ENCODE measurements at regions not wholly inside any gene's neighbourhood (a gene's known extent, or its start where the extent isn't known, plus 50 kb on each side); places are given as distances from the start of the nearest gene placed in this dataset.

GRCh38 chr4:141395919-141396318 lies 175.2 kb downstream of the ZNF330 start:
- no peaks in the 10 kb centered on the region for H3K36me3 ChIP-seq
- no peak for TF ChIP-seq POLR2A (IDR thresholded peaks at IDR 0.05)
- no peak for TF ChIP-seq EP300 (IDR thresholded peaks at IDR 0.05; ENCODE audit: low read depth)
- TF ChIP-seq POLR2AphosphoS5 (IDR thresholded peaks at IDR 0.05): no peak
- TF ChIP-seq, protein P1, sequence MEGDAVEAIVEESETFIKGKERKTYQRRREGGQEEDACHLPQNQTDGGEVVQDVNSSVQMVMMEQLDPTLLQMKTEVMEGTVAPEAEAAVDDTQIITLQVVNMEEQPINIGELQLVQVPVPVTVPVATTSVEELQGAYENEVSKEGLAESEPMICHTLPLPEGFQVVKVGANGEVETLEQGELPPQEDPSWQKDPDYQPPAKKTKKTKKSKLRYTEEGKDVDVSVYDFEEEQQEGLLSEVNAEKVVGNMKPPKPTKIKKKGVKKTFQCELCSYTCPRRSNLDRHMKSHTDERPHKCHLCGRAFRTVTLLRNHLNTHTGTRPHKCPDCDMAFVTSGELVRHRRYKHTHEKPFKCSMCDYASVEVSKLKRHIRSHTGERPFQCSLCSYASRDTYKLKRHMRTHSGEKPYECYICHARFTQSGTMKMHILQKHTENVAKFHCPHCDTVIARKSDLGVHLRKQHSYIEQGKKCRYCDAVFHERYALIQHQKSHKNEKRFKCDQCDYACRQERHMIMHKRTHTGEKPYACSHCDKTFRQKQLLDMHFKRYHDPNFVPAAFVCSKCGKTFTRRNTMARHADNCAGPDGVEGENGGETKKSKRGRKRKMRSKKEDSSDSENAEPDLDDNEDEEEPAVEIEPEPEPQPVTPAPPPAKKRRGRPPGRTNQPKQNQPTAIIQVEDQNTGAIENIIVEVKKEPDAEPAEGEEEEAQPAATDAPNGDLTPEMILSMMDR (IDR thresholded peaks at IDR 0.05): no peak
- H3K9me3 ChIP-seq: no peaks in the 10 kb centered on the region
- no peaks in the 10 kb centered on the region for H3K27me3 ChIP-seq
- WGBS, 2 donors (ENCODE audit: low coverage in 1 of 2): 82 to 86% methylated on average over 3 to 5 of the region's 5 CpGs
- no peaks in the 10 kb centered on the region for H3K4me1 ChIP-seq
- intact Hi-C loops (cut with DNase I; ENCODE audit: low total_unique reads) (no loop called here), in situ Hi-C loops (cut with MboI; ENCODE audit: low pct_ligation_motif_present in 1 of 4, low pct_unique_long_range_greater_than_20kb in 1 of 4, low sequenced_read_pairs in 3 of 4) (no loop called here)
- no peak for DNase-seq
- H3K4me3 ChIP-seq: no peak overlapping the region
- H3K27ac ChIP-seq: no peak overlapping the region

DNA sequence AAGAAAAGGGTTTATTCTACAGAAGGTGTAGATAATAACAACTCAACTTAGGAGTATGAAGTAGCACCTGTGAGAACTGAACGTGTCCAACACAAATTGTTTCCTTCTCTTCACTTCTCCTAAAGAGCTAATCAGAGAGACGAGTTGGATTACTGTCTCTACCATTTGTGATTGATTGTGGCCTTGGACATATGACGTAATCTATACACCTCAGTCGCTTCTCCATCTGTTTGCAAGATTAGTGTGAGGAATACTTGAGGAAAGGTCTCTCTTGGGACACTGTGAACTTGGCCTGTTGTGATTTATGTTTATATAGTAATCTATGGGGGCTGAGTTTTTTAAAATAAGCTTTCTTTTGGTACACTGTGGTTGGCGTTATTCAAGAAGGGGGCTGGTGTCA lies 182.0 kb downstream of the ZNF330 start:
- intact Hi-C loops (cut with DNase I; ENCODE audit: low total_unique reads): no loop called here
- no peak for DNase-seq
- H3K36me3 ChIP-seq: no peaks in the 10 kb centered on the region

DNA sequence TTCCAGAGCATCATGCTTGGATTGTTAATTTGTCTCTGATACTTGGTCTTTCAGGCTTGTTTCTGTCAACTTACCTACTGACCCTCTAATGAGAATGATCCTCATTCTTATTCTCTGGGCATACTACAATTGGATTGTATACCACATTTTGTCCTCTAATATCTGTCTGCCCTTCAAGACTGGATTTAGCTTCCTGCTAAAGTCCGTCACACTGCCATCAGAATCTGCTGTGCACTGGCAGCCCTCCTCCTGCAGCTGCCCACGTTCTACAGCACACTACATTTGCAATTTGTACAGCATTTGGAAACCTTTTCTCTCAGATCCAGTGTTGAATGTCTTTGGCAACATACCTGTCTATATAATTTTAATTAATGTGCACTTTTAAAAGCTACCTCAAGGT lies 183.1 kb downstream of the ZNF330 start:
- no peak for DNase-seq
- H3K4me3 ChIP-seq: no peak overlapping the region
- H3K27me3 ChIP-seq: no peaks in the 10 kb centered on the region
- intact Hi-C loops (cut with DNase I; ENCODE audit: low total_unique reads) (no loop called here), in situ Hi-C loops (cut with MboI; ENCODE audit: low pct_ligation_motif_present in 1 of 4, low pct_unique_long_range_greater_than_20kb in 1 of 4, low sequenced_read_pairs in 3 of 4) (no loop called here)
- no peaks in the 10 kb centered on the region for H3K36me3 ChIP-seq
- TF ChIP-seq EP300 (IDR thresholded peaks at IDR 0.05; ENCODE audit: low read depth) (no peak), POLR2AphosphoS5 (IDR thresholded peaks at IDR 0.05) (no peak), POLR2A (IDR thresholded peaks at IDR 0.05) (no peak)
- 71 to 75% methylated on average over 1 to 2 of the region's 2 CpGs for WGBS, 2 donors (ENCODE audit: low coverage in 1 of 2)
- H3K27ac ChIP-seq: no peak overlapping the region
- H3K9me3 ChIP-seq: no peaks in the 10 kb centered on the region
- H3K4me1 ChIP-seq: no peaks in the 10 kb centered on the region

More for the DNA sequence above, 182.0 kb downstream of the ZNF330 start:
- Histone ChIP-seq H3K4me3 (no peak overlapping the region), H3K9me3 (no peaks in the 10 kb centered on the region), H3K27ac (no peak overlapping the region), H3K27me3 (no peaks in the 10 kb centered on the region), H3K4me1 (no peaks in the 10 kb centered on the region)
- TF ChIP-seq, protein P1 (IDR thresholded peaks at IDR 0.05): no peak
- no peak for TF ChIP-seq POLR2A (IDR thresholded peaks at IDR 0.05)
- no peak for TF ChIP-seq POLR2AphosphoS5 (IDR thresholded peaks at IDR 0.05)
- TF ChIP-seq EP300 (IDR thresholded peaks at IDR 0.05; ENCODE audit: low read depth): no peak
- 71 to 78% methylated on average over 5 of the region's 5 CpGs for WGBS, 2 donors (ENCODE audit: low coverage in 1 of 2)
- in situ Hi-C loops (cut with MboI; ENCODE audit: low pct_ligation_motif_present in 1 of 4, low pct_unique_long_range_greater_than_20kb in 1 of 4, low sequenced_read_pairs in 3 of 4): no loop called here

DNA sequence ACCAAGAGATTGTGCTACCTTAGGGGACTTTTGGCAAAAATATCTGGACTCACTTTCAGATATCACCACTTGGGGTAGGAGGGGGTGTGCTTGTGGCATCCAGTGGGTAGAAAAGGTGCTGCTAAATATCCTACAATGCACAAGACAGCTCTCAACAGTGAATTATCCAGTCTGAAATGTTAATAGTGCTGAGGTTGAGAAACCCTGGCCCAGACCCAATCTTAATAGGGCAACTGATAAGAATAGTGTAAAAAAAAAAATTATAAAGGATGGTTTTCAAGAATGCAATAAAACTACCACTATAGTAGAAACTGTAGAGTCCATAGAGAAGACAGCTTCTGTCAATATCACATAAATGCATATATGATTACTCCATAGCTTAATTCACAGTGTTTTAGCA lies 185.5 kb downstream of the ZNF330 start:
- intact Hi-C loops (cut with DNase I; ENCODE audit: low total_unique reads): no loop called here
- no peak overlapping the region for H3K27ac ChIP-seq
- in situ Hi-C loops (cut with MboI; ENCODE audit: low pct_ligation_motif_present in 1 of 4, low pct_unique_long_range_greater_than_20kb in 1 of 4, low sequenced_read_pairs in 3 of 4): no loop called here
- no peaks in the 10 kb centered on the region for H3K36me3 ChIP-seq
- no peaks in the 10 kb centered on the region for H3K27me3 ChIP-seq
- no peaks in the 10 kb centered on the region for H3K4me1 ChIP-seq
- TF ChIP-seq, protein P1 (IDR thresholded peaks at IDR 0.05): no peak
- TF ChIP-seq POLR2A (IDR thresholded peaks at IDR 0.05): no peak
- TF ChIP-seq POLR2AphosphoS5 (IDR thresholded peaks at IDR 0.05): no peak
- TF ChIP-seq EP300 (IDR thresholded peaks at IDR 0.05; ENCODE audit: low read depth): no peak
- H3K4me3 ChIP-seq: no peak overlapping the region
- H3K9me3 ChIP-seq: no peaks in the 10 kb centered on the region
- DNase-seq: no peak

DNA sequence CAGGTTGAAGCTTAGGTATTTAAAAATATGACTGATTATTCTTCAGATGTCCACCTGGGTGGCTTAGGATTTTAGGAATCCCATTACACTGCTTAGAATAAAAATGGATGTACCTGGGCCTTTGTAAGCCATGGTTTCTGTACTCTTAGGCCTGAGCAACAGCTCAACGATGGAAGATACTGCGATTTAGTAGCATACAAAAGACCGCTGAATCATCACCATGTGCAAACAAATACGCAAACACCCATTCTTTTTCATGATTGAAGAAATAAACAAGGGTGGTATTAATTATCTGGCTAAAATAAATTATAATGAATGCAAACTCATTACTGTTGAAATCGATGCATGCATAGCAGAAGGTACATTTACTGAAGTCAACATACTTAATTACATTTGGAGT lies 188.9 kb downstream of the ZNF330 start:
- intact Hi-C loops (cut with DNase I; ENCODE audit: low total_unique reads): no loop called here
- TF ChIP-seq, protein P1 (IDR thresholded peaks at IDR 0.05): no peak
- in situ Hi-C loops (cut with MboI; ENCODE audit: low pct_ligation_motif_present in 1 of 4, low pct_unique_long_range_greater_than_20kb in 1 of 4, low sequenced_read_pairs in 3 of 4): no loop called here
- no peak for DNase-seq
- 90 to 95% methylated on average over 5 of the region's 5 CpGs for WGBS, 2 donors (ENCODE audit: low coverage in 1 of 2)
- Histone ChIP-seq H3K4me3 (no peak overlapping the region), H3K4me1 (no peaks in the 10 kb centered on the region), H3K27me3 (no peaks in the 10 kb centered on the region), H3K27ac (no peak overlapping the region), H3K36me3 (no peaks in the 10 kb centered on the region), H3K9me3 (no peaks in the 10 kb centered on the region)
